ENCODE measurements at regions not wholly inside any gene's neighbourhood (a gene's known extent, or its start where the extent isn't known, plus 50 kb on each side); places are given as distances from the start of the nearest gene placed in this dataset.
"Not testable (repeated sequence)": the region's sequence is repeated elsewhere in the genome, so short reads cannot be mapped to it uniquely, and the experiment has no call there.

- DNase-seq (ENCODE audit: low read depth): peak; percentile 13
Observed at GRCh38 chr1:188937965-188938551, 1539.6 kb downstream of the BRINP3 start.

GRCh38 chr1:188941986-188942385 lies 1535.7 kb downstream of the BRINP3 start:
- DNase-seq (ENCODE audit: low read depth): no peak

- no peak for DNase-seq (ENCODE audit: low read depth)
Observed at GRCh38 chr1:188949701-188950100, 1528.0 kb downstream of the BRINP3 start.

- DNase-seq (ENCODE audit: low read depth): no peak
Observed at GRCh38 chr1:188958461-188959115, 1519.1 kb downstream of the BRINP3 start.

GRCh38 chr1:188986745-188987417 lies 1490.8 kb downstream of the BRINP3 start:
- no peak for DNase-seq (ENCODE audit: low read depth)

GRCh38 chr1:188988589-188988988 lies 1489.1 kb downstream of the BRINP3 start:
- peak; percentile 3 for DNase-seq (ENCODE audit: low read depth)

- no peak for DNase-seq (ENCODE audit: low read depth)
Observed at GRCh38 chr1:188991221-188991930, 1486.3 kb downstream of the BRINP3 start.

GRCh38 chr1:189007824-189008223 lies 1469.8 kb downstream of the BRINP3 start:
- DNase-seq (ENCODE audit: low read depth): no peak

- DNase-seq (ENCODE audit: low read depth): no peak
Observed at GRCh38 chr1:189021577-189021976, 1456.1 kb downstream of the BRINP3 start.

GRCh38 chr1:189022015-189022414 lies 1455.6 kb downstream of the BRINP3 start:
- DNase-seq (ENCODE audit: low read depth): no peak

- DNase-seq (ENCODE audit: low read depth): no peak
Observed at GRCh38 chr1:189027512-189027911, 1450.2 kb downstream of the BRINP3 start.

GRCh38 chr1:189033169-189033568 lies 1444.5 kb downstream of the BRINP3 start:
- no peak for DNase-seq (ENCODE audit: low read depth)

GRCh38 chr1:189036628-189037027 lies 1441.0 kb downstream of the BRINP3 start:
- DNase-seq (ENCODE audit: low read depth): no peak

- no peak for DNase-seq (ENCODE audit: low read depth)
Observed at GRCh38 chr1:189046127-189046526, 1431.5 kb downstream of the BRINP3 start.

- DNase-seq (ENCODE audit: low read depth): no peak
Observed at GRCh38 chr1:189084811-189085210, 1392.9 kb downstream of the BRINP3 start.

- peak; percentile 10 for DNase-seq (ENCODE audit: low read depth)
Observed at GRCh38 chr1:189103956-189104355, 1373.7 kb downstream of the BRINP3 start.

- peak; percentile 6 for DNase-seq (ENCODE audit: low read depth)
Observed at GRCh38 chr1:189117072-189117770, 1360.4 kb downstream of the BRINP3 start.

GRCh38 chr1:189121941-189122340 lies 1355.7 kb downstream of the BRINP3 start:
- no peak for DNase-seq (ENCODE audit: low read depth)

GRCh38 chr1:189125694-189126093 lies 1352.0 kb downstream of the BRINP3 start:
- DNase-seq (ENCODE audit: low read depth): no peak

- no peak for DNase-seq (ENCODE audit: low read depth)
Observed at GRCh38 chr1:189131576-189131975, 1346.1 kb downstream of the BRINP3 start.

- DNase-seq (ENCODE audit: low read depth): not testable (repeated sequence)
Observed at GRCh38 chr1:189139748-189140147, 1337.9 kb downstream of the BRINP3 start.

All from HT1080 (cell line).